ENCODE measurements at regions not wholly inside any gene's neighbourhood (a gene's known extent, or its start where the extent isn't known, plus 50 kb on each side); places are given as distances from the start of the nearest gene placed in this dataset.

DNA sequence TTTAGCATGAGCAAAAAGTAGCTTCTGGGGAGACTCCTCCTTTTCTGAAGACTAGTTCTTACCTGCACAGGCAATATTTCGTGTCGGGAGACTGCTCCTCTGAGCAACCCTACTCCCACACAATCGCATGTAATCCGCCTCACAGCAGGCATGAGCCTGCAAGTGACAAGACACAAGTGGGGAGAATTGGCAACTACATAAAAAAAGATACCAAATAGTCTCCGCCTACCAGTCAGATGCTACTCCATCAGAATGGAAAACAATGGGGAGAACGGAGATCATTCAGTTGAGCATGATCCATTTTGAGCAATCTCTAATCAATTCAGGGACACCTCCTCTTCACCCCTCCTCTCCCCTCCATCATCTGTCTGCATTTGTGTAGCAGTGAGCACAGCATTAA, 321.0 kb downstream of the COG6 start:
- no peak for DNase-seq

DNA sequence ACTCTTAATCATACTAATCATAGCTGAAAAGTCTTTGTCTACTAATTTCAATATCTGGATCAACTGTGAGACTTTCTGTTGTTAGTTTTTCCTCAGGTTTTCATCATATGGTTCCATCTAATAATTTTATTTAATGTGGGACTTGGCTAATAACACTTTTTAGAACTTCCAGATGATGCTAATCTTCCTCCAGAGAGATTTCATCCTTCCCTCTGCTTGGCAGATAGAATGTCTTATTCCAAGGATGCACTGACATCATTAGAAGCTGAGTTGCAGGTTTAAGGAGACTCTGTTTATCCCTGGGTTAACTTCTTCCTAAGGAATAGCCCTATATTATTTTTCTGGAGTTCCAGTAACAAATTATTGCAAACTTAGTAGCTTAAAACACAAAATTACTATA, 325.6 kb downstream of the COG6 start:
- no peak for DNase-seq

GRCh38 chr13:39982745-39983144, 327.3 kb downstream of the COG6 start:
- DNase-seq = no peak

- DNase-seq = no peak
Observed at GRCh38 chr13:39985071-39985470, 329.6 kb downstream of the COG6 start.

GRCh38 chr13:39988351-39988750, 332.9 kb downstream of the COG6 start:
- DNase-seq = no peak

DNA sequence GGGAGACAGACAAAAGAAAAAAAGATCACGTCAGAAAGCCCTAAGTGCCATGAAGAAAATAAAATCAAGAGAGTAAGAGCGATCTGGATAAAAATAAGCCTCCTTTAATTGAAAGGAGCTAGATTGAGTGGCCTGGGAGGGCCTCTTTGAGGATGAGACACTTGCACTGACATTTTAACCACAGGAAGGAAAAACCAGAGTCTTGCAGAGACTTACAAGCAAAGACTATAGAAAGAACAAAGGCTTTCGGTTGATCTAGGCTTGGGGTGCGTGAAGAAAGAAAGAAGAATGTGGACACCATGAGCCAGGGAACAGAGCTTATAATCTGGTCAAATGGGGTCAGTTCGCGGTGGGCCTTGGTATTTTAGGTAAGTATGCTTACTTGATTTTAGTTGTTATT, 342.7 kb downstream of the COG6 start:
- DNase-seq = no peak

DNA sequence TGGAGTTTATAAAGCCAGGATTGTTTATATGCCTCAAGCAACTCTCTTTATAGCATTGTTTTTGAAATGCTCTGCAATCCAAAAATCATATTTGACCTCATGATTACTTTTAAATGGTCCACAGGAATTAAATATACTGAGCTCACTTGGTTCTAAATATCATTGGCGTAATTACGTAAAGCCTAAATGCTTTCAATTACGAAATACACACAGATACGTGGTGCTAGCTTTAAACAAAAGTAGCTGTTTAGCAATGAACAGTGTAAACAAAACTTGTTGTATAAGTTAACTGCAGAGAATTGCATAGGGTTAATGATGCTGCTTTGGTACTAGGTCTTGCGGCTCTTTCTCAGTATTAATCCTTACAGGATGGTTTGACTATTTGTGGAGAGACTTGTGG, 346.6 kb downstream of the COG6 start:
- no peak for DNase-seq

- no peak for DNase-seq
Observed at GRCh38 chr13:40013554-40013953, 358.1 kb downstream of the COG6 start.

DNA sequence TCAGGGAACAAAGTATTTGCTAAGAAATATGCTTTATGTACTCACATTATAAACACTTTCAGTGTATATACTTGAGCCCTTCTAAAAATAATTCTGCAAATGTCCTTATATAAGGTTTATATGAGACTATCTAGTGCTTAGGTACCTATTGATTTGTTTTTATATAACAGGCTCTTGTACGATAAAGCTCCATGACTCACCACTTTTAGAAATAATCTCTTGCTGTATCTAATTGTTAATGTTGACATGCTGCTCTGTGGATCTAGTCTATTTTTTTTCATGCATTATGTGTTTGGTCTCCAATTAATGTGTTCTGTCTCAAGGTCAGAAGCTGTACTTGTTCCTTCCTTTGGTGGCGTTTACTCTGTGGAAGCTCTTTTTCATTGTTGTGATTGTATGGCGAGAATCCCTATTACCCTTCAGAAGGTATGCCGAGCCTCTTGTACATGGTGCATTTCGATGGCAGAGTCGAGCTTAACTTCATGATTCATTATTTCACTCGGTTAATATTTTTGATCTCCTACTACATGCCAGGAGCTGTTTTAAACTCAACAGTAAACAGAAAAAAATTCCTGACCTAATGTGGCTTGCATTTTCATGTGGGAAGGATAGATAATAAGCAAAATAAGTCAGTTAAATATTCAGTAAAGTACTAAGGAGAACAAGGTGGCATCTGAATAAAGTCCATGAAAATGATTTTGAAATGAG, 361.6 kb downstream of the COG6 start:
- no peak for DNase-seq

DNA sequence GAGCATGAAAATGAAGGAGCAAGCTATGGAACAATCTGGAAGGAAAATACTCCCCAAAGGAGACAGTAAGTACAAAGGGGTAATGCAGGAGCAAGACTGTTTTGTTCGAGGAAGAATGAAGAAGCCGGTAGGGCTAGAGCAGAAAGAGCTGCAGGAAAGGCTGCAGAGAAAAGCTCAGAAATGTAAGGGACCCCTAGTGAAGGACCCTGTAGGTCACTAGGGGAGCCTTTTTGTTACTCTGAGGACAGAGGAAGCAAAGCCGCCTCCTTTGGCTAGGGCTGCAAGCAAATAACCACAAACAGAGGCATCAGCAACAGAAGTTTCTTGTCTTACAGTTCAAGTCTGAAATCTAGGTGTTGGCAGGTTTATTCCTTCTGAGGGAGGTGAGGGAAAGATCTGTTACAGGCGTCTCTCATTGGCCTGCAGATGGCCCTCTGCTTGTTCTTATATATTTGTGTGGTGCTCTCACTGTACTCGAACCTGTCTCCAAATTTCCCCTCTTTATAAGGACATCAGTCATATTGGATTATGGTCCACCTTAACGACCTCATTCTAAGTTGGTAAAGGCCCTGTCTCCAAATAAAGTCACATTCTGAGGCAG, 362.3 kb downstream of the COG6 start:
- no peak for DNase-seq

DNA sequence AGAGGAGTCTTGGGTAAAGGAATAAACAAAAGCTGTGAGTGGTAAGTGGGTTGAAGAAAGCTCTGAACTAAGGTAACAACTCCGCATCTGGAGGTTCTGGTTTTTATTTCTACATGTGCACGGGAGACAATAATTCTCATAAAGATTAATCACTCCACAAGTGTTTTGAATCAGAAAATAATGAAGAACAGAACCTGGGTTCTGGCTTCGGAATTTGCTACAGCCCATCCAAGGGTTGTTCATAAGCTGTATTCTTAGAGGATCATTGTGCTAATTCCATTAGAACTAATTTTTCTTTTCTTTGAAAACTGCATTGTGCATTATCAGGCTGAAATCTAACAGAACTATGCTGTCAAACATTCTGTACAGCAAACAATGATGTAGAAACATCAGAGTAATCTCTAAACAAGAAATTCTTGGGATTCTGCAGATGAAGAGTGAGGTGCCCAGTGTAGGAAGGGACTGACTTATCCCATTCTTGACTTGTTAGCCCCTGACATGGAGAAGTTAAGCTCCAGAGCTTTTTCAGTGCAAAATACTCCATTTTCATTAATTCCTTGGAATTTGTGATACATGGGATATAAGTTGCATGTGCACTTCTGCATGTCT, 368.2 kb downstream of the COG6 start:
- no peak for DNase-seq

DNA sequence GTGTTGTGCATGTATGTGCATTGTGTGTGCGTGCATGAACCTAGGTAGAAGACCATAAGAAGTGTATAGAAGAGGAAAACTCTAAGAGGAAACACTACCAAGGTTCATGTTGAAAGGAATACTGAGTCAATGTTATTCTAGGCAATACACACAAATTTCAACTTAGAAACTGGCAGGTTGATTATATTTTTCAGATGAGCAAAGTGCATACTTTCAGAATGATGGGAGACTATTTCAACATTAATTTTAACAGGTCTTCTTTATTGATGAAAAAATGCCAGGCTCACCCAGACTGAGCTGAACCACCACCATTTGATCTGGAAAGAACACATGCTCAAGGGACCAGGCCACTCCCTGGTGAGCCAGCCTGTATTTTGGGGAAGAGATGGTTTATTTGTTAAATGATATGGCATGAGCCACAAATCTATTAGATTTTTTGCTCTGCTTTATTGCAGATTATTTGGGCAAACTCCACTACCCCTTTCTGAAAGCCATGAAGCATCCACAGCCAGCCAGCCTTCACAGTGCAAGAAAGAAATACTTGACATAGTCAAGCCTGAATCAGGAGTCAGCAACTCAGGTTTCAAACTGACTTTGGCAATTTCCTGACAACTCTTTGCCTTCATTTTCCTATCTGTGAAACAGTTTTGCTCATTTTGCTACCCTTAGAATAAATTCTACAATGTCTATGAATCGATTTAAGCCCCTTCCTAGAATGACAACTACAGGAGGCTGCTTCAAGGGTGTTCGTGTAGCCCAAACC, 368.9 kb downstream of the COG6 start:
- DNase-seq = no peak

DNA sequence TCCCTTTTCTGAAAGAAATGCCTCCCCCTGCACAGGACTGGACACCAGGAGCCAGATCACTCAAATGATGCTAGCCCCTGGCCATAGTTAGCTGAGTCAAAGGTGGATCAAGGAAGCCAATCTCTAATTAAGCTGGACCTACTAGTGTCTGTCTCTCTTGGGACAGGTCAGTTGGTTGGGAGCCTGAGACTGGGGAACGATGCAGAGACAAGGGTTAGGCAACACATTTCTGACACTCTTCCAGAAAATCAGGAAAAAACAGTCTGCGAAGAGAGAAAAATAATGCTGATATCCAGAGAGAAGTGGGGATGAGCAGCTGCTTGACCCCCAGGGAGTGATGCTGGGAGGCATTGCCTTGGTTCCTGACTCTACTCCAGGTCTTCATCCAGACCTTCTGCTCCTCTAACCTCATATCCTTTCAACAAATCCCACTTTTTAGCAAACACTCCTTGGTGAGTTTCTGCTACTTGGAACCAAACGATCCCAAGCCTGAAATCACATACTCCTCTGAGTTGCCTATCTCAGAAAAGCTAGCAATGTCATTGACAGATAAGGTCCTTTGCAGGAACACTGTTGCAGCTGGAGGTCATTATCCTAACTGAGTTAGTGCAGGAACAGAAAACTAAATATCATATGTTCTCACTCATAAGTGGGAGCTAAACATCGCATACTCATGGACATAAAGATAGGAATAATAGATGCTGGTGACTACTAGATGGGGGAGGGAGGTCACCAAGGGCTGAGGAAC, 369.7 kb downstream of the COG6 start:
- no peak for DNase-seq

- DNase-seq = no peak
Observed at GRCh38 chr13:40026174-40026585, 370.7 kb downstream of the COG6 start.

GRCh38 chr13:40026741-40027140, 371.3 kb downstream of the COG6 start:
- DNase-seq = no peak

GRCh38 chr13:40028446-40028845, 373.0 kb downstream of the COG6 start:
- DNase-seq = no peak

DNA sequence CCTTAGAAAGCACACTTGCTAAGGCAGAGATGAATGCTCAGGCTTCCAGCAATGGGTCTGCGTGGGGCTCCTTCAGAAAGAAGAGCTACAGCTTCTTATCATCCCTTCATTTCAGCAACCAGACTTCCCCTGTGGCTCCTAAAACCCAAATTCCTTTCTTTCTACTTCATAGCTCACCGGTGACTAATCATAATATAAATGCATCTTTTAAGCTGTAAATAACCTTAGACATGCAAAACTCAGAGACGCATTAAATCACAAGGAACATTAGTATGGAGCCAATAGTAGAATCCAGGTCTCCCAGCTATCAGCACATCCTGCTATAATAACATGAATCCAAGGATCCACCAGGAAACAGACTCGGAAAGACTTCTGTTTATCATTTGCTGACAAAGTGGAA, 375.6 kb downstream of the COG6 start:
- DNase-seq = no peak

DNA sequence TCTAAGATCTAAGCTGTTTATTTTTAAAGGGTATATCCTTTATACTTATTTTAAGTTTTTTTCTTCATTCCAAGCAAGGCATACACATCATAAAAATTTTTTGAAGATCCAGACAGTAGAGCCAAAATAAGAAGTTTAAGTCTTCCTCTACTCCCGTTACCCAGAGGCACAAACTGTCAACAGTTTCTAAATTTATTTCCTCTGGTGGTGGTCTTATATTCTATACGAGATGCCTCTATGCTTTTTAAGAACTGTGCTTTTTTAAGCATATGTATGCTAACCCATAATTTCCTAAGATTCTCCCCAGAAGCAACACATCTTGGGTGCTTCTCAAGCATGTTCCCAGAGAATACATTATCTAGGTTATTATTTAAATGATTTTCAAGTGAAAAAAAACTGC, 383.6 kb downstream of the COG6 start:
- DNase-seq = no peak

DNA sequence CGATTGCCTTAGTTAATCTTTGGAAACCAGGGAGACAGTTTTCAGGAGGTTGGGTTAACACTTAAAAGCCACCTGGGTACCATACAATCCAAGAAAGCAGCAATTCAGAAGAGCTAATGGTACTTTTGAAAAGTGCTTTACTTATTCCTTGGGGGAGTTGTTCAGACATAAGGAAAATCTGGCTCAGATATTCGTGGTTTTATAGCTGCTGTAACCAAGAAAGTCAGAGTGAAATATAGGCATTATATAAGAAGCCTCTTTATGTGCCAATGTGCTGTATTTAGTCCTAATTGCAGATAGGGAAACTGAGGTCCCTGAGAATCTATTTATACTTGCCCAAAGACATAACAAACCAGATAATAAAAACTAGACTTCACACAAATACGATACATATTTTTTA, 387.5 kb downstream of the COG6 start:
- DNase-seq = no peak

GRCh38 chr13:40043764-40044163, 388.3 kb downstream of the COG6 start:
- DNase-seq = no peak

GRCh38 chr13:40047322-40047771, 391.9 kb downstream of the COG6 start:
- no peak for DNase-seq

- no peak for DNase-seq
Observed at GRCh38 chr13:40048551-40048950, 393.1 kb downstream of the COG6 start.

DNA sequence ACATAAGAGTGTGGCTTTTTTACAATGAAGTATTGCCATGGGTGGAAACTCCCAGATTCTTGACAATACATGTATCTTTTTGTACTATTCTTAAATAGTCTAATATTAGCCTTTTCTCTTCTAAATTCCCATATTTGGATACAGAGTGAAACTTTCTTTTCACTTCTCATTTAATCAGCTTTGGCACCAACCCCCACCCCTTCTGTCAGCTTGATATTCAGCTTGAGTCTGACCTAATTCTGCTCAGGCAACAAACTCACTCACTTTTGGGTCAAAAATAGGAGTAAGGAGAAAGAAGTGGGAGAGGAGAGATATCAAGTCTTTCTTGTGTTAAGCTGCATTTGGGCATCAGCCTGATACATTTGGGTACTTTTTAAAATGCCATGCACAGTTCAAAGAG, 397.5 kb downstream of the COG6 start:
- no peak for DNase-seq
